OCI-LY7 (cell line): ENCODE measurements at regions not wholly inside any gene's neighbourhood (a gene's known extent, or its start where the extent isn't known, plus 50 kb on each side); places are given as distances from the start of the nearest gene placed in this dataset.

Experiments
- BruUV-seq: library from RNA; stranded (reverse); fragments of 400-500 nt; replicated peaks from 2 replicates; lab custom pipeline; 2021; lab: Mats Ljungman, UMichigan
- CTCF ChIA-PET: fragments of 300-600 bp; sonication (Branson Sonifier 250); formaldehyde crosslinking; loops from one replicate; lab custom pipeline; 2022; ENCODE audit warnings: antibody characterized with exemption; ENCODE audit not compliant: unreplicated experiment; lab: Charles Lee
- POLR2A ChIA-PET: fragments of 300-600 bp; sonication (Branson Sonifier 250); formaldehyde crosslinking; loops from one replicate; lab custom pipeline; 2022; ENCODE audit warnings: antibody characterized with exemption; lab: Charles Lee
- DNase-seq: peaks from one replicate; pipeline ENCODE4 v3.0.0-alpha.2; 2015; ENCODE audit warnings: low spot score
- H2AFZ ChIP-seq: fragments of 200-600 bp; sonication (generic), shearing (Covaris generic); 2 replicates; pipeline ENCODE4 v1.6.1; 2014; ENCODE audit warnings: mild to moderate bottlenecking, antibody characterized with exemption, low read length, moderate library complexity
- H3K27ac ChIP-seq: fragments of 200-600 bp; sonication (generic); 2 replicates; pipeline ENCODE4 v1.5.1; 2014; ENCODE audit warnings: mixed run types, low read depth, mild to moderate bottlenecking, moderate library complexity, low read length, inconsistent platforms; ENCODE audit not compliant: poor library complexity, severe bottlenecking
- H3K36me3 ChIP-seq: fragments of 200-600 bp; sonication (generic); 2 replicates; pipeline ENCODE4 v1.6.1; 2014; ENCODE audit warnings: mild to moderate bottlenecking, antibody characterized with exemption, low read length, moderate library complexity, mixed read lengths; ENCODE audit not compliant: insufficient read depth
- H3K4me1 ChIP-seq: fragments of 200-600 bp; sonication (generic); 2 replicates; pipeline ENCODE4 v1.5.1; 2014; ENCODE audit warnings: mild to moderate bottlenecking, low read length; ENCODE audit not compliant: insufficient read depth, poor library complexity, severe bottlenecking
- H3K4me2 ChIP-seq: fragments of 200-600 bp; sonication (generic); 2 replicates; pipeline ENCODE4 v1.6.1; 2014; ENCODE audit warnings: mild to moderate bottlenecking, low read length
- H3K4me3 ChIP-seq: fragments of 200-600 bp; sonication (generic); 2 replicates; pipeline ENCODE4 v1.5.1; 2014; ENCODE audit warnings: mild to moderate bottlenecking, low read depth, low read length; ENCODE audit not compliant: poor library complexity, severe bottlenecking
- H3K79me2 ChIP-seq: fragments of 200-600 bp; sonication (generic); 2 replicates; pipeline ENCODE4 v1.6.1; 2016; ENCODE audit warnings: low read depth, mild to moderate bottlenecking, low read length, moderate library complexity, mixed read lengths; ENCODE audit not compliant: insufficient read depth
- H3K9me2 ChIP-seq: fragments of 200-600 bp; sonication (generic); 2 replicates; pipeline ENCODE4 v1.6.1; 2016; ENCODE audit warnings: mild to moderate bottlenecking, low read length, mixed read lengths; ENCODE audit not compliant: insufficient read depth
- H3K9me3 ChIP-seq: fragments of 200-600 bp; sonication (generic); 2 replicates; pipeline ENCODE4 v1.6.1; 2014; ENCODE audit warnings: mild to moderate bottlenecking, mixed run types, low read length, mixed read lengths
- H4K20me1 ChIP-seq: fragments of 200-600 bp; sonication (generic); 2 replicates; pipeline ENCODE4 v1.6.1; 2014; ENCODE audit warnings: mild to moderate bottlenecking, antibody characterized with exemption, low read length, moderate library complexity, mixed read lengths; ENCODE audit not compliant: insufficient read depth
- EZH2phosphoT487 ChIP-seq: fragments of 200-600 bp; sonication (generic); IDR thresholded peaks from 2 replicates; pipeline ENCODE4 v1.6.1; 2018; ENCODE audit warnings: low read depth, borderline replicate concordance, mild to moderate bottlenecking, mixed run types, antibody characterized with exemption, low read length, moderate library complexity, mixed read lengths
- intact Hi-C: fragments of 100-400 bp; cut with micrococcal nuclease; formaldehyde crosslinking; loops from one replicate; pipeline ENCODE4 v1.10.0; 2022; ENCODE audit not compliant: unreplicated experiment
- TF ChIP-seq, protein P1 (sequence below): fragments of 200-600 bp; sonication (generic); conservative IDR thresholded peaks from 2 replicates; pipeline ENCODE4 v1.5.1; 2014; ENCODE audit warnings: mild to moderate bottlenecking, antibody characterized with exemption, low read length, moderate library complexity, mixed read lengths

- Histone ChIP-seq H3K9me2 (no peaks in the 10 kb centered on the region), H3K4me3 (no peak overlapping the region), H4K20me1 (no peaks in the 10 kb centered on the region), H3K79me2 (no peaks in the 10 kb centered on the region), H3K27ac (no peak overlapping the region), H3K36me3 (no peaks in the 10 kb centered on the region), H3K4me1 (no peaks in the 10 kb centered on the region), H2AFZ (no peak overlapping the region), H3K9me3 (no peaks in the 10 kb centered on the region), H3K4me2 (no peak overlapping the region)
- intact Hi-C loops, result no loop called here
- no peak for DNase-seq
- no peak for TF ChIP-seq EZH2phosphoT487
- TF ChIP-seq, protein P1, sequence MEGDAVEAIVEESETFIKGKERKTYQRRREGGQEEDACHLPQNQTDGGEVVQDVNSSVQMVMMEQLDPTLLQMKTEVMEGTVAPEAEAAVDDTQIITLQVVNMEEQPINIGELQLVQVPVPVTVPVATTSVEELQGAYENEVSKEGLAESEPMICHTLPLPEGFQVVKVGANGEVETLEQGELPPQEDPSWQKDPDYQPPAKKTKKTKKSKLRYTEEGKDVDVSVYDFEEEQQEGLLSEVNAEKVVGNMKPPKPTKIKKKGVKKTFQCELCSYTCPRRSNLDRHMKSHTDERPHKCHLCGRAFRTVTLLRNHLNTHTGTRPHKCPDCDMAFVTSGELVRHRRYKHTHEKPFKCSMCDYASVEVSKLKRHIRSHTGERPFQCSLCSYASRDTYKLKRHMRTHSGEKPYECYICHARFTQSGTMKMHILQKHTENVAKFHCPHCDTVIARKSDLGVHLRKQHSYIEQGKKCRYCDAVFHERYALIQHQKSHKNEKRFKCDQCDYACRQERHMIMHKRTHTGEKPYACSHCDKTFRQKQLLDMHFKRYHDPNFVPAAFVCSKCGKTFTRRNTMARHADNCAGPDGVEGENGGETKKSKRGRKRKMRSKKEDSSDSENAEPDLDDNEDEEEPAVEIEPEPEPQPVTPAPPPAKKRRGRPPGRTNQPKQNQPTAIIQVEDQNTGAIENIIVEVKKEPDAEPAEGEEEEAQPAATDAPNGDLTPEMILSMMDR, result no peak
- no TSS peak for BruUV-seq
- POLR2A ChIA-PET, result no interaction called here
- CTCF ChIA-PET, result no interaction called here
Observed at GRCh38 chr2:151078889-151079288, 182.8 kb downstream of the RBM43 start.

GRCh38 chr2:151071906-151072305, 189.8 kb downstream of the RBM43 start:
- ChIA-PET POLR2A (no interaction called here), CTCF (interaction anchor here (0.6 kb wide), 1 partner anchor 646 kb away, joined by 5 read pairs; no protein-coding TSS in a partner anchor)
- no peaks in the 10 kb centered on the region for H3K79me2 ChIP-seq
- no peaks in the 10 kb centered on the region for H3K9me3 ChIP-seq
- intact Hi-C loops, result no loop called here
- no peak for DNase-seq
- TF ChIP-seq EZH2phosphoT487, result no peak
- TF ChIP-seq, protein P1, result no peak
- H3K4me2 ChIP-seq, result no peak overlapping the region
- H3K4me1 ChIP-seq, result no peaks in the 10 kb centered on the region
- H4K20me1 ChIP-seq, result no peaks in the 10 kb centered on the region
- H3K9me2 ChIP-seq, result no peaks in the 10 kb centered on the region
- no TSS peak for BruUV-seq
- no peak overlapping the region for H3K4me3 ChIP-seq
- no peak overlapping the region for H3K27ac ChIP-seq
- H3K36me3 ChIP-seq, result no peaks in the 10 kb centered on the region
- no peak overlapping the region for H2AFZ ChIP-seq

DNA sequence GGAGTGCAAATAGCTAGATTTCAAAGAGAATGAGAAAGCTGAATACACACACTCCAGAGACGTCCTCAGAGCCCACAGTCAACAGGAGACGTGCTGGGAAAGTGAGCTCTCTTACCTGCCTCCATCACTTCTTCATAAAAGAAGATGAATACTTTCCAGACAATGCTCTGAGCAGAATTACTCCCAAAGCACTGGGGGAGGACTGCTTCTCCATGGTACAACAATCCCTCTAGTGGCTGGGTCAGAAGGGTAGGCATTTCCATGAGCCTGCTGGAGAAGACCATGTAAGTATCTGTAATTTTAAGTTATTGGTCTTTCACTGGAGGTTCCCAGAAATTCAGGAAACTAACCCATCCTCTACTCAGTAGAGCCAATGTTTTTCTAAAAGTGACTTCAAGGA, 190.3 kb downstream of the RBM43 start:
- Histone ChIP-seq H3K4me3 (no peak overlapping the region), H3K27ac (no peak overlapping the region), H3K4me1 (no peaks in the 10 kb centered on the region), H3K4me2 (no peak overlapping the region), H3K9me3 (no peaks in the 10 kb centered on the region), H2AFZ (no peak overlapping the region), H3K9me2 (no peaks in the 10 kb centered on the region), H3K36me3 (no peaks in the 10 kb centered on the region), H3K79me2 (no peaks in the 10 kb centered on the region), H4K20me1 (no peaks in the 10 kb centered on the region)
- BruUV-seq, result no TSS peak
- CTCF ChIA-PET, result interaction anchor here (0.6 kb wide), 1 partner anchor 646 kb away, joined by 5 read pairs; no protein-coding TSS in a partner anchor
- POLR2A ChIA-PET, result interaction anchor here (0.6 kb wide), 1 partner anchor 66 kb away, joined by 3 read pairs; no protein-coding TSS in a partner anchor
- no peak for TF ChIP-seq EZH2phosphoT487
- TF ChIP-seq, protein P1, result no peak
- DNase-seq, result no peak
- intact Hi-C loops, result no loop called here
